Muscle layer of duodenum (tissue), 2 donors: ENCODE measurements at regions not wholly inside any gene's neighbourhood (a gene's known extent, or its start where the extent isn't known, plus 50 kb on each side); places are given as distances from the start of the nearest gene placed in this dataset.

Experiments used
- H3K27ac ChIP-seq: one replicate; pipeline ENCODE4 v1.7.0; 2013; ENCODE audit warnings: mild to moderate bottlenecking, low read length
- H3K27me3 ChIP-seq: one replicate; pipeline ENCODE4 v1.7.0; 2013; ENCODE audit warnings: low read depth, mild to moderate bottlenecking, control low read depth, low read length
- H3K36me3 ChIP-seq, 2 donors: one replicate each; pipeline ENCODE4 v1.7.0; 2013; ENCODE audit warnings: low read length in 2 of 2, control low read depth in 1 of 2, mild to moderate bottlenecking in 1 of 2; ENCODE audit not compliant: insufficient read depth in 2 of 2, control insufficient read depth in 1 of 2
- H3K4me1 ChIP-seq, 2 donors: one replicate each; pipeline ENCODE4 v1.7.0; 2013; ENCODE audit warnings: low read length in 2 of 2, mild to moderate bottlenecking in 2 of 2, control low read depth in 1 of 2, moderate library complexity in 1 of 2; ENCODE audit not compliant: insufficient read depth in 2 of 2, control insufficient read depth in 1 of 2
- H3K4me3 ChIP-seq, 2 donors: one replicate each; pipeline ENCODE4 v1.7.0; 2013; ENCODE audit warnings: low read length in 2 of 2, low read depth in 1 of 2, mild to moderate bottlenecking in 1 of 2
- H3K9me3 ChIP-seq, 2 donors: one replicate each; pipeline ENCODE4 v1.7.0; 2013; ENCODE audit warnings: low read length in 2 of 2, control low read depth in 1 of 2, mild to moderate bottlenecking in 1 of 2; ENCODE audit not compliant: control insufficient read depth in 1 of 2
- donor health status: healthy.

GRCh38 chr12:107351713-107352112 lies 258.4 kb upstream of the CRY1 start:
- H3K4me3 ChIP-seq = no peak overlapping the region
- peaks cover 0 to 3% of the 10 kb centered on the region in 2 donors for H3K4me1 ChIP-seq
- H3K27me3 ChIP-seq = no peaks in the 10 kb centered on the region
- no peak overlapping the region for H3K27ac ChIP-seq
- H3K36me3 ChIP-seq = no peaks in the 10 kb centered on the region
- H3K9me3 ChIP-seq = peaks cover 0 to 5% of the 10 kb centered on the region in 2 donors

- Histone ChIP-seq H3K9me3 (peaks cover 0 to 2% of the 10 kb centered on the region in 2 donors), H3K27me3 (no peaks in the 10 kb centered on the region), H3K4me3 (no peak overlapping the region), H3K4me1 (peaks cover 0 to 3% of the 10 kb centered on the region in 2 donors), H3K36me3 (no peaks in the 10 kb centered on the region), H3K27ac (no peak overlapping the region)
Measured at GRCh38 chr12:107352347-107353081, 259.2 kb upstream of the CRY1 start.

- Histone ChIP-seq H3K9me3 (no peaks in the 10 kb centered on the region), H3K27me3 (no peaks in the 10 kb centered on the region), H3K4me1 (peaks cover 0 to 3% of the 10 kb centered on the region in 2 donors), H3K27ac (no peak overlapping the region), H3K4me3 (no peak overlapping the region), H3K36me3 (no peaks in the 10 kb centered on the region)
Measured at GRCh38 chr12:107353312-107353711, 260.0 kb upstream of the CRY1 start.

- no peaks in the 10 kb centered on the region for H3K9me3 ChIP-seq
Measured at GRCh38 chr12:107355004-107355565, 261.7 kb upstream of the CRY1 start.

GRCh38 chr12:107355612-107356011 lies 262.3 kb upstream of the CRY1 start:
- Histone ChIP-seq H3K4me1 (no peaks in the 10 kb centered on the region), H3K27ac (no peak overlapping the region), H3K36me3 (no peaks in the 10 kb centered on the region), H3K27me3 (no peaks in the 10 kb centered on the region), H3K4me3 (no peak overlapping the region), H3K9me3 (no peaks in the 10 kb centered on the region)

More at GRCh38 chr12:107355004-107355565, 261.7 kb upstream of the CRY1 start:
- no peaks in the 10 kb centered on the region for H3K4me1 ChIP-seq
- H3K36me3 ChIP-seq = no peaks in the 10 kb centered on the region
- no peak overlapping the region for H3K27ac ChIP-seq
- no peak overlapping the region for H3K4me3 ChIP-seq
- no peaks in the 10 kb centered on the region for H3K27me3 ChIP-seq

- Histone ChIP-seq H3K36me3 (no peaks in the 10 kb centered on the region), H3K4me1 (no peaks in the 10 kb centered on the region), H3K4me3 (no peak overlapping the region), H3K9me3 (no peaks in the 10 kb centered on the region), H3K27me3 (no peaks in the 10 kb centered on the region), H3K27ac (no peak overlapping the region)
Measured at GRCh38 chr12:107356266-107356936, 263.1 kb upstream of the CRY1 start.

GRCh38 chr12:107356937-107357295 lies 263.6 kb upstream of the CRY1 start:
- H3K9me3 ChIP-seq = no peaks in the 10 kb centered on the region
- H3K27me3 ChIP-seq = no peaks in the 10 kb centered on the region
- H3K4me3 ChIP-seq = no peak overlapping the region
- no peak overlapping the region for H3K27ac ChIP-seq
- no peaks in the 10 kb centered on the region for H3K36me3 ChIP-seq
- H3K4me1 ChIP-seq = no peaks in the 10 kb centered on the region

GRCh38 chr12:107359382-107359781 lies 266.0 kb upstream of the CRY1 start:
- Histone ChIP-seq H3K27ac (no peak overlapping the region), H3K4me3 (no peak overlapping the region), H3K36me3 (no peaks in the 10 kb centered on the region), H3K27me3 (no peaks in the 10 kb centered on the region), H3K4me1 (no peaks in the 10 kb centered on the region), H3K9me3 (no peaks in the 10 kb centered on the region)

- no peak overlapping the region for H3K4me3 ChIP-seq
- no peaks in the 10 kb centered on the region for H3K36me3 ChIP-seq
- no peaks in the 10 kb centered on the region for H3K4me1 ChIP-seq
- H3K9me3 ChIP-seq = no peaks in the 10 kb centered on the region
- no peaks in the 10 kb centered on the region for H3K27me3 ChIP-seq
- no peak overlapping the region for H3K27ac ChIP-seq
Measured at GRCh38 chr12:107360033-107360432, 266.7 kb upstream of the CRY1 start.

- H3K4me1 ChIP-seq = no peaks in the 10 kb centered on the region
Measured at GRCh38 chr12:107360482-107360881, 267.1 kb upstream of the CRY1 start.

GRCh38 chr12:107361970-107362369 lies 268.6 kb upstream of the CRY1 start:
- Histone ChIP-seq H3K4me1 (no peaks in the 10 kb centered on the region), H3K27ac (no peak overlapping the region), H3K36me3 (no peaks in the 10 kb centered on the region), H3K4me3 (no peak overlapping the region), H3K9me3 (no peaks in the 10 kb centered on the region), H3K27me3 (no peaks in the 10 kb centered on the region)

More at GRCh38 chr12:107360482-107360881, 267.1 kb upstream of the CRY1 start:
- no peak overlapping the region for H3K27ac ChIP-seq
- no peaks in the 10 kb centered on the region for H3K9me3 ChIP-seq
- no peak overlapping the region for H3K4me3 ChIP-seq
- H3K27me3 ChIP-seq = no peaks in the 10 kb centered on the region
- no peaks in the 10 kb centered on the region for H3K36me3 ChIP-seq
